ENCODE measurements at regions not wholly inside any gene's neighbourhood (a gene's known extent, or its start where the extent isn't known, plus 50 kb on each side); places are given as distances from the start of the nearest gene placed in this dataset.

DNA sequence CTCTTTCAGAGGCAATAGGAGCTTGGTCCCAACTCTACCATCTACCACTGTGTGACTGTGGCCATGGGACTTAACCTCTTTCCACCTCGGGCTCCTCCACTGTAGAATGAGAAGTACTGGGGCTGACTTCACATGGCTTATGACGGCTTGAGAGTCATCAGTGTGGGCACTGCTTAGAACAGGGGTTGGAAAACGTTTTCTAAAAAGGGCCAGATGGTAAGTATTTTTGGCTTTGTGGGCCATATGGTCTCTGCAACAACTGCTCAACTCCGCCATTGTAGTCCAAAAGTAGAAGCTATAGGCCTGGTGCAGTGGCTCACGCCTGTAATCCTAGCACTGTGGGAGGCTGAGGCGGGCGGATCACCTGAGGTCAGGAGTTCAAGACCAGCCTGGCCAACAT lies 69.2 kb upstream of the LTA4H start:
- Histone ChIP-seq H4K20me1 (ENCODE audit: insufficient read depth, low read length) (no peaks in the 10 kb centered on the region), H3K79me2 (ENCODE audit: low read length) (no peaks in the 10 kb centered on the region), H3K27me3 (replicated peaks; ENCODE audit: insufficient read depth, low read length) (no peaks in the 10 kb centered on the region), H3K9ac (ENCODE audit: low read length) (no peak overlapping the region), H2AFZ (ENCODE audit: low read length) (no peak overlapping the region), H3K27ac (ENCODE audit: low read length) (no peak overlapping the region), H3K9me2 (replicated peaks; ENCODE audit: insufficient read depth, low read length) (no peaks in the 10 kb centered on the region), H3K36me3 (replicated peaks; ENCODE audit: insufficient read depth, low read length) (no peaks in the 10 kb centered on the region), H3K9me3 (replicated peaks; ENCODE audit: insufficient read depth, low read length) (no peaks in the 10 kb centered on the region), H3K4me1 (ENCODE audit: low read length) (no peaks in the 10 kb centered on the region), H3F3A (ENCODE audit: insufficient read depth, low read length) (no peaks in the 10 kb centered on the region), H3K4me3 (ENCODE audit: low read length) (no peak overlapping the region), H3K4me2 (ENCODE audit: low read depth, low read length) (no peak overlapping the region)
- no peak for DNase-seq
- TF ChIP-seq CTCF (IDR thresholded peaks at IDR 0.05; ENCODE audit: low read length) (no peak), EZH2 (optimal IDR thresholded peaks at IDR 0.05; ENCODE audit: low read depth, low read length) (no peak), EZH2phosphoT487 (IDR thresholded peaks at IDR 0.05; ENCODE audit: low read length) (no peak)

DNA sequence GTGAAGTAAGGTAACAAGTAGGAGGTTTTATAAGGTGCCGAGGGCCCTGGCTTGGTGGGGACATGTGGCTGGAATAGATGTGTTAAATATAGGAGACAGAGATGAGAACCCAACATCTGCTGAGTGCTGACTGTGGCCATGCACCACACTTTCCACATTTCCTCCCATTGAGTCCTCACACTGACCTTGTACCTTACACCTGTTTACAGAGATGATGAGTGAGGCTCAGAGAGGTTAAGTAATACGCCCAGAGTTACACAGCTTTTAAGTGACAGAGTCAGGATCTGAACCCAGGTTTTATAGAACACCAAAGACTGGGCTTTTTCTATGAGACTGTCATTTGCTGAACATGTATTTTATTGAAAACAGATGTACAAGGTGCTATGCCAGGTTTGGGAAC lies 70.8 kb upstream of the LTA4H start:
- no peaks in the 10 kb centered on the region for H3F3A ChIP-seq (ENCODE audit: insufficient read depth, low read length)
- H3K27me3 ChIP-seq (replicated peaks; ENCODE audit: insufficient read depth, low read length): no peaks in the 10 kb centered on the region
- H3K79me2 ChIP-seq (ENCODE audit: low read length): no peaks in the 10 kb centered on the region
- H3K4me1 ChIP-seq (ENCODE audit: low read length): no peaks in the 10 kb centered on the region
- no peak for TF ChIP-seq EZH2 (optimal IDR thresholded peaks at IDR 0.05; ENCODE audit: low read depth, low read length)
- no peak for TF ChIP-seq EZH2phosphoT487 (IDR thresholded peaks at IDR 0.05; ENCODE audit: low read length)
- TF ChIP-seq CTCF (IDR thresholded peaks at IDR 0.05; ENCODE audit: low read length): no peak
- DNase-seq: no peak
- no peak overlapping the region for H3K9ac ChIP-seq (ENCODE audit: low read length)
- H3K9me3 ChIP-seq (replicated peaks; ENCODE audit: insufficient read depth, low read length): no peaks in the 10 kb centered on the region
- no peak overlapping the region for H2AFZ ChIP-seq (ENCODE audit: low read length)
- no peak overlapping the region for H3K4me3 ChIP-seq (ENCODE audit: low read length)
- no peak overlapping the region for H3K4me2 ChIP-seq (ENCODE audit: low read depth, low read length)
- no peaks in the 10 kb centered on the region for H3K36me3 ChIP-seq (replicated peaks; ENCODE audit: insufficient read depth, low read length)
- no peaks in the 10 kb centered on the region for H4K20me1 ChIP-seq (ENCODE audit: insufficient read depth, low read length)
- no peak overlapping the region for H3K27ac ChIP-seq (ENCODE audit: low read length)
- H3K9me2 ChIP-seq (replicated peaks; ENCODE audit: insufficient read depth, low read length): no peaks in the 10 kb centered on the region

GRCh38 chr12:96107236-96107635 lies 71.8 kb upstream of the LTA4H start:
- H3K27ac ChIP-seq (ENCODE audit: low read length): no peak overlapping the region
- H3K9ac ChIP-seq (ENCODE audit: low read length): no peak overlapping the region
- TF ChIP-seq EZH2phosphoT487 (IDR thresholded peaks at IDR 0.05; ENCODE audit: low read length): no peak
- no peak for TF ChIP-seq EZH2 (optimal IDR thresholded peaks at IDR 0.05; ENCODE audit: low read depth, low read length)
- TF ChIP-seq CTCF (IDR thresholded peaks at IDR 0.05; ENCODE audit: low read length): no peak
- no peaks in the 10 kb centered on the region for H3K9me2 ChIP-seq (replicated peaks; ENCODE audit: insufficient read depth, low read length)
- no peaks in the 10 kb centered on the region for H3F3A ChIP-seq (ENCODE audit: insufficient read depth, low read length)
- H3K9me3 ChIP-seq (replicated peaks; ENCODE audit: insufficient read depth, low read length): no peaks in the 10 kb centered on the region
- H3K36me3 ChIP-seq (replicated peaks; ENCODE audit: insufficient read depth, low read length): no peaks in the 10 kb centered on the region
- no peaks in the 10 kb centered on the region for H3K4me1 ChIP-seq (ENCODE audit: low read length)
- no peak overlapping the region for H3K4me2 ChIP-seq (ENCODE audit: low read depth, low read length)
- H4K20me1 ChIP-seq (ENCODE audit: insufficient read depth, low read length): no peaks in the 10 kb centered on the region
- no peak overlapping the region for H3K4me3 ChIP-seq (ENCODE audit: low read length)
- DNase-seq: no peak
- no peaks in the 10 kb centered on the region for H3K27me3 ChIP-seq (replicated peaks; ENCODE audit: insufficient read depth, low read length)
- H3K79me2 ChIP-seq (ENCODE audit: low read length): no peaks in the 10 kb centered on the region
- no peak overlapping the region for H2AFZ ChIP-seq (ENCODE audit: low read length)
